RWPE2 (cell line): ENCODE measurements at regions not wholly inside any gene's neighbourhood (a gene's known extent, or its start where the extent isn't known, plus 50 kb on each side); places are given as distances from the start of the nearest gene placed in this dataset.

Source experiments
- ATAC-seq: fragments of 200-7000 bp; cut with Tn5 transposase; 3 replicates; pipeline ENCODE4 v1.9.1; 2021; ENCODE audit warnings: low read depth
- DNase-seq: peaks from one replicate; pipeline ENCODE4 v3.0.0-alpha.2; 2020; ENCODE audit warnings: low spot score
- H3K27ac ChIP-seq: fragments of 450-650 bp; 2 replicates; pipeline ENCODE4 v1.5.1; 2017; ENCODE audit warnings: mild to moderate bottlenecking; ENCODE audit not compliant: poor library complexity, severe bottlenecking
- H3K27me3 ChIP-seq: fragments of 250-450 bp; sonication (Bioruptor Pico); 2 replicates; pipeline ENCODE4 v1.5.1; 2021; ENCODE audit warnings: mild to moderate bottlenecking, moderate library complexity; ENCODE audit not compliant: insufficient read depth, poor library complexity, severe bottlenecking
- H3K36me3 ChIP-seq: fragments of 250-450 bp; sonication (Bioruptor Pico); 2 replicates; pipeline ENCODE4 v1.5.1; 2020; ENCODE audit warnings: low read depth, mild to moderate bottlenecking, moderate library complexity
- H3K4me1 ChIP-seq: fragments of 250-450 bp; sonication (Bioruptor Pico); 2 replicates; pipeline ENCODE4 v1.5.1; 2021; ENCODE audit warnings: mild to moderate bottlenecking, moderate library complexity; ENCODE audit not compliant: insufficient read depth, poor library complexity, severe bottlenecking
- H3K4me3 ChIP-seq: fragments of 250-450 bp; sonication (Bioruptor Pico); 2 replicates; pipeline ENCODE4 v1.5.1; 2021; ENCODE audit warnings: mild to moderate bottlenecking, moderate library complexity; ENCODE audit not compliant: severe bottlenecking
- H3K9me3 ChIP-seq: fragments of 250-450 bp; sonication (Bioruptor Pico); 2 replicates; pipeline ENCODE4 v1.5.1; 2021; ENCODE audit warnings: mild to moderate bottlenecking, moderate library complexity; ENCODE audit not compliant: severe bottlenecking
- TF ChIP-seq, protein P1 (sequence below): fragments of 450-650 bp; IDR thresholded peaks from one replicate; pipeline ENCODE4 v1.5.1; 2017; ENCODE audit warnings: mild to moderate bottlenecking, moderate library complexity; ENCODE audit not compliant: poor library complexity, severe bottlenecking

DNA sequence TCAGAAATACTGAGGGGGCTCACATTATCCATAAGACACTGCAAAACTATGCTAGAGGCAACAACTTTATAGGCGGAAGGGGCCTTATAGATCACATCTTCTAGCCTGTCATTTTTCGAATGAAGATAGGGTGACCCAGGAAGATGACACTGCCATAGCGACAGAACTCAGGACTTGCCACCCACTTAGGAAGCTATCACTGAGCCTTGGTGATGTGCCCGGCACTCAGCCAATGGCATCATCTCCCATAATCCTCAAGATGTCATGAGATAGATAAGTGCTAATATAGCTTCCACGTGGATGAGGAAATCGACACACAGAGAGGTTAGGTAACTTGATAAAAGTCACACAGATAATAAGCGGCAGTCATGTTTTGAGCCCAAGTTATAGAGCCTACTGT, 346.6 kb downstream of the DHX15 start:
- Histone ChIP-seq H3K4me1 (no peaks in the 10 kb centered on the region), H3K9me3 (no peaks in the 10 kb centered on the region), H3K27me3 (no peaks in the 10 kb centered on the region), H3K4me3 (no peak overlapping the region), H3K27ac (no peak overlapping the region), H3K36me3 (no peaks in the 10 kb centered on the region)
- ATAC-seq (no peak), DNase-seq (no peak)
- TF ChIP-seq, protein P1, sequence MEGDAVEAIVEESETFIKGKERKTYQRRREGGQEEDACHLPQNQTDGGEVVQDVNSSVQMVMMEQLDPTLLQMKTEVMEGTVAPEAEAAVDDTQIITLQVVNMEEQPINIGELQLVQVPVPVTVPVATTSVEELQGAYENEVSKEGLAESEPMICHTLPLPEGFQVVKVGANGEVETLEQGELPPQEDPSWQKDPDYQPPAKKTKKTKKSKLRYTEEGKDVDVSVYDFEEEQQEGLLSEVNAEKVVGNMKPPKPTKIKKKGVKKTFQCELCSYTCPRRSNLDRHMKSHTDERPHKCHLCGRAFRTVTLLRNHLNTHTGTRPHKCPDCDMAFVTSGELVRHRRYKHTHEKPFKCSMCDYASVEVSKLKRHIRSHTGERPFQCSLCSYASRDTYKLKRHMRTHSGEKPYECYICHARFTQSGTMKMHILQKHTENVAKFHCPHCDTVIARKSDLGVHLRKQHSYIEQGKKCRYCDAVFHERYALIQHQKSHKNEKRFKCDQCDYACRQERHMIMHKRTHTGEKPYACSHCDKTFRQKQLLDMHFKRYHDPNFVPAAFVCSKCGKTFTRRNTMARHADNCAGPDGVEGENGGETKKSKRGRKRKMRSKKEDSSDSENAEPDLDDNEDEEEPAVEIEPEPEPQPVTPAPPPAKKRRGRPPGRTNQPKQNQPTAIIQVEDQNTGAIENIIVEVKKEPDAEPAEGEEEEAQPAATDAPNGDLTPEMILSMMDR: no peak

DNA sequence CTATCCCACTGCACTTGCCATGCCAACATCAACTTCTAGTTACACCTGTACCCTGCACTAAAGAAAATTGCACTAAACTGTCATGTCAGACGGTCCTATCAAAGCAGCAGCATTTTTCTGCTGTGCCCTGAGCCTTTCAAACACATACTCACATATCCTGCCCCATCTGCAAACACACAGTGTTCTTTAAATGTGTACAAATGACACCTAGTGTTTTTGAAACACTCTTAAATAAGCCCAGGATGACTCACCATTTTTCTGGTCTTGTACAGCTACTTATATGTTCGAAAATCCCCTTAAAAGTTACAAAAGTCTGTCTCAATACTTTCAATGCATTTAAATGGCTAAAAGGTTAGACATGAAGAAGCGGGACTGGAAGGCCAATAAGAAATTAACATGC, 346.7 kb upstream of the PPARGC1A start:
- TF ChIP-seq, protein P1: no peak
- Histone ChIP-seq H3K27me3 (no peaks in the 10 kb centered on the region), H3K36me3 (no peaks in the 10 kb centered on the region), H3K27ac (no peak overlapping the region), H3K4me3 (no peak overlapping the region), H3K9me3 (no peaks in the 10 kb centered on the region), H3K4me1 (no peaks in the 10 kb centered on the region)
- ATAC-seq: no peak; the same call in 2 of the 3 replicates
- no peak for DNase-seq

DNA sequence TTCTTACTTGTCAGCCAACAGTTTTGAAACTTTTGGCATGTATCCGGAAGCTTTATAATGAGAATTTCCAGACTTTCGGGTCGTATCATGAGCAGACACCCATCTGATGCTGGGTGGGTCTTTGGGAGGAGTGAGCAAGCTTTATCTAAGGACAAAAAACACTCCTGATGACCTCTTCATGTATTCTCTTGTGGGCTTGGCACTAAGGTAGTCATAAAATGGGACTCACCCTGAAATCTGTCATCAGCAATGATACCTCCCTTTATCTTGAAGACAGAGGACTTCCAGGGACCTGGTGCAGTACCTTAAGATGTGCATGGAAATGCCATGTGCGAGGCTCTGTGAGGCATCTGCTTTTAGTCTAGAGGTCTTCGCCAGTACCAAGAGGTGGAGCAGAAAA, 346.3 kb upstream of the PPARGC1A start:
- no peak for ATAC-seq

GRCh38 chr4:24235618-24236017, 345.8 kb upstream of the PPARGC1A start:
- Histone ChIP-seq H3K27me3 (no peaks in the 10 kb centered on the region), H3K4me1 (no peaks in the 10 kb centered on the region), H3K27ac (no peak overlapping the region), H3K9me3 (no peaks in the 10 kb centered on the region), H3K36me3 (no peaks in the 10 kb centered on the region), H3K4me3 (no peak overlapping the region)
- no peak for DNase-seq
- no peak for ATAC-seq
- TF ChIP-seq, protein P1: no peak

More for the DNA sequence above, 346.3 kb upstream of the PPARGC1A start:
- Histone ChIP-seq H3K4me1 (no peaks in the 10 kb centered on the region), H3K27me3 (no peaks in the 10 kb centered on the region), H3K9me3 (no peaks in the 10 kb centered on the region), H3K4me3 (no peak overlapping the region), H3K27ac (no peak overlapping the region), H3K36me3 (no peaks in the 10 kb centered on the region)
- TF ChIP-seq, protein P1: no peak
- no peak for DNase-seq

GRCh38 chr4:24234288-24234848, 344.5 kb upstream of the PPARGC1A start:
- Histone ChIP-seq H3K4me3 (no peak overlapping the region), H3K27ac (no peak overlapping the region), H3K9me3 (no peaks in the 10 kb centered on the region), H3K27me3 (no peaks in the 10 kb centered on the region), H3K36me3 (no peaks in the 10 kb centered on the region), H3K4me1 (peaks cover 5% of the 10 kb centered on the region)
- ATAC-seq (no peak), DNase-seq (no peak)
- TF ChIP-seq, protein P1: no peak
